Heart left ventricle (tissue), 16 donors: ENCODE measurements at regions not wholly inside any gene's neighbourhood (a gene's known extent, or its start where the extent isn't known, plus 50 kb on each side); places are given as distances from the start of the nearest gene placed in this dataset.
A peak's percentile ranks its signal among the peaks of the same experiment; 100 is the strongest.

Experiments used
- ATAC-seq, 4 donors: fragments of 200-7000 bp; cut with Tn5 transposase; one replicate each; pipeline ENCODE4 v1.9.1; 2020 to 2022; ENCODE audit warnings: moderate library complexity in 4 of 4, mild to moderate bottlenecking in 3 of 4, moderate number of reproducible peaks in 1 of 4
- DNase-seq, 5 donors: peaks; one replicate each; pipeline ENCODE4 v3.0.0-alpha.2; 2020
- H3K27ac ChIP-seq, 12 donors: fragments of 200-600 bp; sonication (generic) in 4 of 12; one replicate each; pipeline versions ENCODE4 v1.5.0 to v1.8.0; 2016 to 2022; ENCODE audit warnings: mild to moderate bottlenecking in 2 of 12
- H3K27me3 ChIP-seq, 9 donors: fragments of 200-600 bp; sonication (generic) in 2 of 9; one replicate each; pipeline versions ENCODE4 v1.5.1 to v1.8.0; 2016 to 2022; ENCODE audit warnings: mild to moderate bottlenecking in 3 of 9
- H3K36me3 ChIP-seq, 9 donors: fragments of 200-600 bp; sonication (generic) in 2 of 9; one replicate each; pipeline versions ENCODE4 v1.5.0 to v1.8.0; 2018 to 2022; ENCODE audit warnings: mild to moderate bottlenecking in 2 of 9
- H3K4me1 ChIP-seq, 12 donors: fragments of 200-600 bp; sonication (generic) in 4 of 12; one replicate each; pipeline versions ENCODE4 v1.5.0 to v1.8.0; 2016 to 2022; ENCODE audit warnings: mild to moderate bottlenecking in 3 of 12
- H3K4me3 ChIP-seq, 12 donors: fragments of 200-600 bp; sonication (generic) in 4 of 12; one replicate each; pipeline versions ENCODE4 v1.5.0 to v1.8.0; 2017 to 2022; ENCODE audit warnings: mild to moderate bottlenecking in 9 of 12, moderate library complexity in 4 of 12
- H3K9me3 ChIP-seq, 12 donors: fragments of 200-600 bp; sonication (generic) in 4 of 12; one replicate each; pipeline versions ENCODE4 v1.5.0 to v1.8.0; 2016 to 2022; ENCODE audit warnings: mild to moderate bottlenecking in 1 of 12
- POLR2A ChIP-seq, 2 donors: fragments of 450-650 bp; IDR thresholded peaks; one replicate each; pipeline ENCODE4 v1.6.1; 2017; ENCODE audit warnings: antibody characterized with exemption in 2 of 2, mild to moderate bottlenecking in 2 of 2, moderate library complexity in 2 of 2
- WGBS, 4 donors: extraction: QIAGEN DNeasy Blood & Tissue Kit in 2 of 4; methylation state at CpG; one replicate each; pipeline versions ENCODE4 v1.1.5 to v1.1.7; 2013 to 2018; 5-methylcytosine and 5-hydroxymethylcytosine counted together
- intact Hi-C, 10 donors: fragments of 100-400 bp; cut with DNase I; formaldehyde crosslinking; loops; one replicate each; pipeline versions ENCODE4 v1.11.1 to v1.14.2; 2022
- TF ChIP-seq, protein P1 (sequence below), 12 donors: fragments of 200-600 bp; sonication (generic) in 4 of 12; IDR thresholded peaks; one replicate each; pipeline versions ENCODE4 v1.5.0 to v1.8.0; 2018 to 2022; ENCODE audit warnings: antibody characterized with exemption in 12 of 12, mild to moderate bottlenecking in 5 of 12
- donor health status: ischemic (EF 13 %, LVEDD 7.1; RV severe dilation, severe dysfunction).
- donor health status: healthy with polysubstance abuse.
- donor health status: DM: no; HTN: yes; CAD: no.
- donor health status: DM: no; HTN: no; CAD: no.
- donor health status: ischemic (EF 25% LVEDD 6.9; RV normal size, moderate dysfunction).
- donor health status: ischemic (EF 25% LVEDD 5.7; RV mildly dilated, moderate dysfunction).
- donor health status: healthy.
- donor health status: DM: yes; HTN: yes; CAD: no.
- donor health status: ischemic (EF 35%, LVEDD 5.7; RV mildly dilated, moderate dysfunction).
- donor health status: nonischemic (EF 11% LVEDD 7.7; RV severe dilation, severe dysfunction).
- donor health status: DM: yes; HTN: yes; CAD: no.
- donor health status: PGD.
- donor health status: ischemic (EF 29% LVEDD 5.4; RV normal size, mild dysfunction).
- donor health status: nonischemic (EF 23%, LVEDD 6.1; RV moderate dilation, normal function).

DNA sequence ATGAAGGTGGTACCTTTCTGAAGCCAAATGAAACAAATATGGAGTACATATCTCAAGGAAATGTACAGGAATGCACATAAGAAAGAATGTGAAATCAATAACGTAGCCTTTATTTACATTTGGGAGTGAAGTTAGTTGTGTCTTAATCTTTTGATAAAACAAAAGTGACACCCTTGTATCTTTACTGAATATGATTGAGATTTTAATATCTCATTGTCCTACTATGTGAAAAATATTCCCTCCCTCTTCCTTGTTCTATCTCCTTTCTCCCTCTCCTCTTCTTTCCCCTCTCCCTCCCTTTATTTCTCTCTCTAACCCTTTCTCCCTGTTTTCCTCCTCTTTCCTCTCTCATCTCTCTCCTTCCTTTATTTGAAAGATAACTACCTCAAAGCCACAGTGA is 89.1 kb downstream of the PTCHD4 start:
- Histone ChIP-seq H3K9me3 (no peaks in the 10 kb centered on the region), H3K27ac (no peak overlapping the region), H3K36me3 (no peaks in the 10 kb centered on the region), H3K4me1 (no peaks in the 10 kb centered on the region), H3K4me3 (no peak overlapping the region), H3K27me3 (no peaks in the 10 kb centered on the region)
- DNase-seq (no peak), ATAC-seq (no peak)
- 79 to 89% (median 84%) methylated on average over 1 of the region's 1 CpG for WGBS, 4 donors
- TF ChIP-seq, protein P1, sequence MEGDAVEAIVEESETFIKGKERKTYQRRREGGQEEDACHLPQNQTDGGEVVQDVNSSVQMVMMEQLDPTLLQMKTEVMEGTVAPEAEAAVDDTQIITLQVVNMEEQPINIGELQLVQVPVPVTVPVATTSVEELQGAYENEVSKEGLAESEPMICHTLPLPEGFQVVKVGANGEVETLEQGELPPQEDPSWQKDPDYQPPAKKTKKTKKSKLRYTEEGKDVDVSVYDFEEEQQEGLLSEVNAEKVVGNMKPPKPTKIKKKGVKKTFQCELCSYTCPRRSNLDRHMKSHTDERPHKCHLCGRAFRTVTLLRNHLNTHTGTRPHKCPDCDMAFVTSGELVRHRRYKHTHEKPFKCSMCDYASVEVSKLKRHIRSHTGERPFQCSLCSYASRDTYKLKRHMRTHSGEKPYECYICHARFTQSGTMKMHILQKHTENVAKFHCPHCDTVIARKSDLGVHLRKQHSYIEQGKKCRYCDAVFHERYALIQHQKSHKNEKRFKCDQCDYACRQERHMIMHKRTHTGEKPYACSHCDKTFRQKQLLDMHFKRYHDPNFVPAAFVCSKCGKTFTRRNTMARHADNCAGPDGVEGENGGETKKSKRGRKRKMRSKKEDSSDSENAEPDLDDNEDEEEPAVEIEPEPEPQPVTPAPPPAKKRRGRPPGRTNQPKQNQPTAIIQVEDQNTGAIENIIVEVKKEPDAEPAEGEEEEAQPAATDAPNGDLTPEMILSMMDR (IDR thresholded peaks at IDR 0.05) = no peak
- no peak for TF ChIP-seq POLR2A (IDR thresholded peaks at IDR 0.05)
- intact Hi-C loops = no loop called here

DNA sequence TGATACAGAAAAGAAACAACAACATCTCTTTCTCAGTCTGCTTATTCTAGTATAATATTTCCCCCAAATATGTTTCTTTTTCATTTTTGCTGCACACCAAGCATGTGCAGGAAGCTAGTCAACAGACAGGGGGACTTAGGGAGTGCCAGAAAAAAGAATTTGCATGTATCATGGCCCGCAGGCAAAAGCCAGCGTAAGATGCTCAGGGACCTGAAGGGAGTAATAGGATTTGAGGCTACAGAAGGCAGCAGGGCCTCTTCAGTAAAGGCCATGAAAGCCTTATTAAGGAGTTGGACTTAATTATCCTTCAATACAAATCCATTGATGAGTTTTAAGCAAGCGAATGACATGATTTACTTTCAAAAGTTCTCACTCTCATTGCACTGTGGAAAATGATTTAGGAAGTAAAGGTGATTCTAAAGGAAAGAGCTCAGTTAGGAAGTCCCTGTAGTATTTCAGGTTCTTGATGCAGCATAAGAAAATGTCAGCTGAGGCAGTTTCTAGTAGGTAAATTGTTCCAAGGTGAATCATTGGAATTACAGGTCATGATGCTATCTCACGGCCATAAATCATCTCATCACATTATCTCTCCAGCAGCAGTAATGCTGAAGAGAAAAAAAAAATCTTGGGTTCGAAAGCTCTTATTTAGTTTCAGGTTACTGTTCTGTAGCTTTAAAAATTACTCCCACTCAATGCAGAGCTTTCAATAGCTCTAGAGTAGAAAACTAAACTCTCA is 94.8 kb downstream of the PTCHD4 start:
- Histone ChIP-seq H3K36me3 (no peaks in the 10 kb centered on the region), H3K27ac (no peak overlapping the region), H3K4me3 (no peak overlapping the region), H3K9me3 (no peaks in the 10 kb centered on the region), H3K4me1 (no peaks in the 10 kb centered on the region), H3K27me3 (no peaks in the 10 kb centered on the region)
- TF ChIP-seq, protein P1 (IDR thresholded peaks at IDR 0.05) = no peak
- no peak for TF ChIP-seq POLR2A (IDR thresholded peaks at IDR 0.05)
- 85 to 92% (median 90%) methylated on average over 5 of the region's 5 CpGs for WGBS, 4 donors
- ATAC-seq (no peak), DNase-seq (no peak)
- intact Hi-C loops = no loop called here

DNA sequence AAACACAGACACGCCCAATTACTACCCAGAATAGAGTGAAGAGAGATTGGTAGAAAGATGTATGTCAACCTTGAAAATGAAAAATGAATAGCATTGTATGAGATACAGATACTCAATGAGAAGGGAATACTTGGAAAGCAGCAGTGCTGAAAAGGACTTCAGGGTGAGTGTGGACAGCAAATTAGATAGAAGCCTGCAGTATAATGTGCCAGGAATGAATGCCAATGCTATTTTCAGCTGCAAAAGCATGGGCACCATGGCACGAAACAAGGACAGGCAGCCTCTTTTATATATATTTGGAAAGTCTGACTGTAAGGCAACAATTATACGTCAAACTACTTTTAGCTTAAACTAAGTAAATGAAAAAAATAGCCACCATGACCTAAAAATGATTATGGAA is 118.2 kb downstream of the PTCHD4 start:
- peak in 3 of 5 donors; percentile 21 to 28 (median 27) for DNase-seq
- intact Hi-C loops = no loop called here
- ATAC-seq = peak; percentile 92 to 98 (median 97)
- H3K27me3 ChIP-seq = no peaks in the 10 kb centered on the region
- peak overlapping the region in 3 of 12 donors; percentile 12 to 54 (median 31) for H3K27ac ChIP-seq
- TF ChIP-seq, protein P1 (IDR thresholded peaks at IDR 0.05) = no peak
- TF ChIP-seq POLR2A (IDR thresholded peaks at IDR 0.05) = no peak
- no peak overlapping the region for H3K4me3 ChIP-seq
- no peaks in the 10 kb centered on the region for H3K36me3 ChIP-seq
- WGBS, 4 donors = 48 to 50% (median 49%) methylated on average over 3 of the region's 3 CpGs
- peaks cover 0 to 8% (median 0%) of the 10 kb centered on the region in 12 donors for H3K4me1 ChIP-seq
- H3K9me3 ChIP-seq = no peaks in the 10 kb centered on the region

DNA sequence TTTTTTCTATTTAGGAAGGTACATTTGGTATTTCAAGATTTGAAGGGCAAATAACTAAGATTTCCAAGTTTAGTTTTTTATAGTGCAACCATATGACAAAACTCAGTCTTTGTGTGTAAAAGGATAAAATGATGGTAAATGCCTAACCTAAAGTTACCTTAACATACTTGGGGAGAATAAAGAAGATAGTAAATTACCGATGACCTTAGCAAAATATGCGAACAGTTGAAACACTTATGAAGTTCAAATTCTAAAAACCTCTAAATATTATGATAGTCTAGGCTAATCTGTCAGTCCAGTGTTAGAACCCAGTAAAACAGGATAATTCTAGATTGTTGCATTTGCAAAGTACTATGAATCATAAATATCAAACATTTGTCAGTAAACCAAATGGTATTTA is 127.5 kb downstream of the PTCHD4 start:
- WGBS, 4 donors = 95 to 98% (median 96%) methylated on average over 2 of the region's 2 CpGs
- Histone ChIP-seq H3K36me3 (no peaks in the 10 kb centered on the region), H3K4me3 (no peak overlapping the region), H3K27me3 (no peaks in the 10 kb centered on the region), H3K27ac (no peak overlapping the region), H3K9me3 (no peaks in the 10 kb centered on the region), H3K4me1 (no peaks in the 10 kb centered on the region)
- TF ChIP-seq POLR2A (IDR thresholded peaks at IDR 0.05) = no peak
- TF ChIP-seq, protein P1 (IDR thresholded peaks at IDR 0.05) = no peak
- ATAC-seq = no peak
- DNase-seq = no peak
- intact Hi-C loops = no loop called here
